IMR-90 (cell line): ENCODE measurements at regions not wholly inside any gene's neighbourhood (a gene's known extent, or its start where the extent isn't known, plus 50 kb on each side); places are given as distances from the start of the nearest gene placed in this dataset.

Experiments used
- ATAC-seq: fragments of 200-7000 bp; cut with Tn5 transposase; 2 replicates; pipeline ENCODE4 v1.9.1; 2020; ENCODE audit warnings: low read depth, mild to moderate bottlenecking, moderate library complexity
- BruUV-seq: library from RNA; stranded (reverse); fragments of 400-500 nt; replicated peaks from 2 replicates; lab custom pipeline; 2021; lab: Mats Ljungman, UMichigan
- CTCF ChIA-PET: fragments of 300-600 bp; formaldehyde crosslinking; extraction: SDS; loops from one replicate; lab custom pipeline; 2021; ENCODE audit warnings: antibody characterized with exemption; lab: Yijun Ruan, JAX
- POLR2A ChIA-PET: fragments of 300-600 bp; sonication (Branson Sonifier 250); formaldehyde crosslinking; loops from one replicate; lab custom pipeline; 2022; ENCODE audit warnings: antibody characterized with exemption; ENCODE audit not compliant: unreplicated experiment; lab: Charles Lee
- DNase-seq: peaks from one replicate; pipeline ENCODE4 v3.0.0; 2013
- H2AFZ ChIP-seq: replicated peaks from 2 replicates; pipeline ENCODE3; 2013; ENCODE audit warnings: low read length, mild to moderate bottlenecking; ENCODE audit not compliant: poor library complexity
- H2AK5ac ChIP-seq: 2 replicates; pipeline ENCODE4 v1.6.1; 2013; ENCODE audit warnings: low read depth, low read length, inconsistent platforms
- H2AK9ac ChIP-seq: replicated peaks from 2 replicates; pipeline ENCODE3; 2013; ENCODE audit warnings: mild to moderate bottlenecking, low read depth, low read length, moderate library complexity; ENCODE audit not compliant: poor library complexity
- H2BK120ac ChIP-seq: 2 replicates; pipeline ENCODE4 v1.6.1; 2013; ENCODE audit warnings: low read depth, low read length, inconsistent platforms
- H2BK15ac ChIP-seq: 3 replicates; pipeline ENCODE4 v1.6.1; 2013; ENCODE audit warnings: low read depth, low read length, inconsistent platforms
- H2BK20ac ChIP-seq: 2 replicates; pipeline ENCODE4 v1.6.1; 2013; ENCODE audit warnings: low read depth, mild to moderate bottlenecking, inconsistent platforms, low read length, moderate library complexity
- H2BK5ac ChIP-seq: 2 replicates; pipeline ENCODE4 v1.6.1; 2013; ENCODE audit warnings: mild to moderate bottlenecking, low read depth, low read length, inconsistent platforms; ENCODE audit not compliant: poor library complexity, severe bottlenecking
- H3K14ac ChIP-seq: replicated peaks from 2 replicates; pipeline ENCODE4 v1.6.1; 2013; ENCODE audit warnings: low read depth, low read length, inconsistent platforms
- H3K18ac ChIP-seq: 2 replicates; pipeline ENCODE4 v1.6.1; 2013; ENCODE audit warnings: low read depth, low read length, control low read depth
- H3K23ac ChIP-seq: 2 replicates; pipeline ENCODE4 v1.6.1; 2013; ENCODE audit warnings: low read depth, low read length, inconsistent platforms
- H3K27ac ChIP-seq: 2 replicates; pipeline ENCODE4 v1.5.1; 2013; ENCODE audit warnings: mild to moderate bottlenecking, control low read depth, low read length; ENCODE audit not compliant: insufficient read depth
- H3K27me3 ChIP-seq: 2 replicates; pipeline ENCODE4 v1.6.1; 2013; ENCODE audit warnings: low read length; ENCODE audit not compliant: control insufficient read depth, insufficient read depth
- H3K36me3 ChIP-seq: 2 replicates; pipeline ENCODE4 v1.6.1; 2013; ENCODE audit warnings: low read length, mixed read lengths; ENCODE audit not compliant: control insufficient read depth, insufficient read depth
- H3K4ac ChIP-seq: 2 replicates; pipeline ENCODE4 v1.6.1; 2013; ENCODE audit warnings: low read depth, low read length, inconsistent platforms
- H3K4me1 ChIP-seq: 2 replicates; pipeline ENCODE4 v1.6.1; 2013; ENCODE audit warnings: low read length, mixed read lengths; ENCODE audit not compliant: control insufficient read depth, insufficient read depth
- H3K4me2 ChIP-seq: 2 replicates; pipeline ENCODE4 v1.6.1; 2013; ENCODE audit warnings: low read depth, mild to moderate bottlenecking, control low read depth, low read length, moderate library complexity
- H3K4me3 ChIP-seq: 2 replicates; pipeline ENCODE4 v1.5.1; 2013; ENCODE audit warnings: low read depth, mild to moderate bottlenecking, control low read depth, low read length, moderate library complexity; ENCODE audit not compliant: insufficient read depth
- H3K56ac ChIP-seq: 2 replicates; pipeline ENCODE4 v1.6.1; 2013; ENCODE audit warnings: low read length, inconsistent platforms; ENCODE audit not compliant: insufficient read depth; ENCODE audit errors: extremely low read depth
- H3K79me1 ChIP-seq, 2 experiments: 2 replicates each; pipeline ENCODE4 v1.6.1; 2013; ENCODE audit warnings: low read length in 2 of 2, inconsistent platforms in 1 of 2, low read depth in 1 of 2
- H3K9ac ChIP-seq: 2 replicates; pipeline ENCODE4 v1.6.1; 2013; ENCODE audit warnings: low read depth, low read length, control low read depth
- H3K9me1 ChIP-seq: 2 replicates; pipeline ENCODE4 v1.6.1; 2013; ENCODE audit warnings: low read length, inconsistent platforms; ENCODE audit not compliant: insufficient read depth
- H3K9me3 ChIP-seq: 2 replicates; pipeline ENCODE4 v1.6.1; 2013; ENCODE audit warnings: low read length; ENCODE audit not compliant: control insufficient read depth, insufficient read depth
- H4K20me1 ChIP-seq: 2 replicates; pipeline ENCODE4 v1.6.1; 2013; ENCODE audit warnings: low read length, inconsistent platforms; ENCODE audit not compliant: insufficient read depth
- H4K5ac ChIP-seq: 2 replicates; pipeline ENCODE4 v1.6.1; 2013; ENCODE audit warnings: mild to moderate bottlenecking, low read depth, low read length, control low read depth
- H4K8ac ChIP-seq, 2 experiments: 2 replicates each; pipeline ENCODE4 v1.6.1; 2013; ENCODE audit warnings: low read depth in 2 of 2, low read length in 2 of 2, control low read depth in 1 of 2, inconsistent platforms in 1 of 2
- H4K91ac ChIP-seq: 2 replicates; pipeline ENCODE4 v1.6.1; 2013; ENCODE audit warnings: low read depth, low read length, inconsistent platforms; ENCODE audit not compliant: insufficient read depth
- MAFK ChIP-seq: IDR thresholded peaks from 2 replicates; pipeline ENCODE4 v1.6.1; 2012; ENCODE audit warnings: low read depth, low read length, improper control_type of control experiment
- USF2 ChIP-seq: fragments of 150-350 bp; IDR thresholded peaks from 2 replicates; pipeline ENCODE4 v1.6.1; 2017; ENCODE audit warnings: mild to moderate bottlenecking, antibody characterized with exemption, low read length, low read depth
- WGBS, 2 experiments: methylation state at CpG; one replicate each; pipeline versions ENCODE4 v1.1.5 to v1.1.7; 2013; ENCODE audit warnings: missing lambda C conversion rate in 2 of 2; ENCODE audit not compliant: insufficient read length in 1 of 2; ENCODE audit errors: extremely low coverage in 2 of 2; 5-methylcytosine and 5-hydroxymethylcytosine counted together
- dilution Hi-C: fragments of 300-500 bp; cut with HindIII; formaldehyde crosslinking; loops from one replicate; pipeline ENCODE4 v1.14.3; 2018; ENCODE audit warnings: low sequenced_read_pairs; ENCODE audit not compliant: unreplicated experiment
- in situ Hi-C: fragments of 300-500 bp; cut with MboI; formaldehyde crosslinking; loops from 3 replicates; pipeline ENCODE4 v1.14.3; 2019; ENCODE audit warnings: low sequenced_read_pairs, inconsistent platforms, mixed read lengths
- intact Hi-C: fragments of 100-400 bp; cut with micrococcal nuclease; formaldehyde crosslinking; loops from 2 replicates; pipeline ENCODE4 v1.10.0; 2022

GRCh38 chr18:73985855-73986625, 161.6 kb downstream of the FBXO15 start:
- no CpG with 5 or more reads among the region's 2 CpGs for WGBS, 2 experiments

More at GRCh38 chr18:73985855-73986625, 161.6 kb downstream of the FBXO15 start:
- Histone ChIP-seq H2BK15ac (no peak overlapping the region), H3K4me2 (no peak overlapping the region), H3K18ac (no peak overlapping the region), H2BK120ac (no peak overlapping the region), H3K14ac (no peak overlapping the region), H3K79me1 (no peaks in the 10 kb centered on the region), H3K27me3 (no peaks in the 10 kb centered on the region), H2BK20ac (no peak overlapping the region), H3K56ac (no peak overlapping the region), H3K9ac (no peak overlapping the region), H4K8ac (no peak overlapping the region), H2AFZ (no peak overlapping the region), H4K5ac (no peak overlapping the region), H3K23ac (no peak overlapping the region), H3K9me3 (no peaks in the 10 kb centered on the region), H4K91ac (no peak overlapping the region), H3K4ac (no peak overlapping the region), H2BK5ac (no peak overlapping the region), H2AK9ac (no peak overlapping the region), H3K4me1 (no peaks in the 10 kb centered on the region; the same call in 1 of the 2 replicates), H2AK5ac (no peak overlapping the region), H3K4me3 (no peak overlapping the region), H3K36me3 (no peaks in the 10 kb centered on the region), H3K9me1 (no peaks in the 10 kb centered on the region; the same call in 1 of the 2 replicates), H4K20me1 (no peaks in the 10 kb centered on the region), H3K27ac (no peak overlapping the region)
- intact Hi-C loops, result no loop called here
- no peak for DNase-seq
- in situ Hi-C loops, result no loop called here
- BruUV-seq, result no TSS peak
- TF ChIP-seq MAFK, result peak; percentile 60
- TF ChIP-seq USF2, result no peak
- dilution Hi-C loops, result no loop called here
- ATAC-seq, result no peak
- ChIA-PET CTCF (no interaction called here), POLR2A (no interaction called here)
